CD4-positive, alpha-beta T cell treated with Interleukin-6 for 4 hours (primary cell): ENCODE measurements at regions not wholly inside any gene's neighbourhood (a gene's known extent, or its start where the extent isn't known, plus 50 kb on each side); places are given as distances from the start of the nearest gene placed in this dataset.

Experiments used
- DNase-seq: peaks from one replicate; pipeline ENCODE4 v3.0.0-alpha.2; 2020; ENCODE audit warnings: mixed read lengths

- no peak for DNase-seq
Observed at GRCh38 chr6:91433660-91434534, 847.0 kb upstream of the MAP3K7 start.

GRCh38 chr6:91428953-91429560 lies 842.2 kb upstream of the MAP3K7 start:
- no peak for DNase-seq

GRCh38 chr6:91428296-91428695 lies 841.4 kb upstream of the MAP3K7 start:
- DNase-seq, result no peak

DNA sequence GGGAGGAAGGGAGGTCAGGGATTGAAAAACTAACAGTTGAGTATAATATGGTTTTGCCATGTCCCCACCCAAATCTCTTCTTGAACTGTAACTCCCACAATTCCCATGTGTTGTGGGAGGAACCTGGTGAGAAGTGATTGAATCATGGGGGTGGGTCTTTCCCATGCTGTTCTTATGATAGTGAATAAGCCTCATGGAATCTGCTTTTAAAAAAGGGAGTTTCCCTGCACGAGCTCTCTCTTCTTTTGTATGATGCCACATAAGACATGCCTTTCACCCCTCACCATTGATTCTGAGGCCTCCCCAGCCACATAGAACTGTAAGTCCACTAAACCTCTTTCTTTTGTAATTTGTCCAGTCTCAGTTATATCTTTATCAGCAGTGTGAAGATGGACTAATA lies 833.4 kb upstream of the MAP3K7 start:
- no peak for DNase-seq

- DNase-seq, result no peak
Observed at GRCh38 chr6:91415031-91415605, 828.2 kb upstream of the MAP3K7 start.

GRCh38 chr6:91412532-91412931 lies 825.7 kb upstream of the MAP3K7 start:
- DNase-seq, result no peak

- DNase-seq, result no peak
Observed at GRCh38 chr6:91407706-91408105, 820.8 kb upstream of the MAP3K7 start.

GRCh38 chr6:91392951-91393350 lies 806.1 kb upstream of the MAP3K7 start:
- DNase-seq, result no peak

DNA sequence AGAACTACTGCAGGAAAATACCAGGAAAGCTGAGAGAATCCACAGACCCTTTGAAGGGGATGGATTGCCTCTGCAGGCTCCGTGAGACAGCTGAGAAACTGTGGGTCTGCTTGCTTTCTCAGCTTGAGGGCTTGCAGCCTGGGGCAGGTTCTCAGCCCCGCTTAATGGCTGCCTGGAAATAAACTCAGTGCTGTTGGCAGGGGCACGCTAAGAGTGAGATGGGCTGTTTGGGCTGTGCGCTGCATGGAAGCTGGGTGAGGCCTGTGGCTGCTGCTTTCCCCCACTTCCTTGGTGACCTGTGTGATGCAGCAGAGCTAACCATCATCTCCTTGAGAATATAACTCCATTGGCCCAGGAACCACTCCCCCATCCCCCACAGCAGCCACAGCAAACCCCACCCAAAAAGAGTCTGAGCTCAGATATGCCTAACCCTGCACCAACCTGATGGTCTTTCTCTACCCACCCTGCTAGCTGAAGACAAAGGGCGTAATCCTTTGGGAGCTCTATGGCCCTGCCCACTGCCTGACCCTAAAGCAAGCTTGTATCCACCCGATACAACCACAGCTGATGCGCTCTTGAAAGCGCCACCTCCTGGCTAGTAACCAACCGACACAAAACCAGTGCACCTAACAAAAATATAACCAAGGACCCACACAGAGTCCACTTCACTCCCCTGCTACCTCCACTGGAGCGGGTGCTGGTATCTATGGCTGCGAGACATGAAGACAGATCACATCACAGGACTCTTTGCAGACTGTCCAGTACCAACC lies 800.6 kb upstream of the MAP3K7 start:
- no peak for DNase-seq

DNA sequence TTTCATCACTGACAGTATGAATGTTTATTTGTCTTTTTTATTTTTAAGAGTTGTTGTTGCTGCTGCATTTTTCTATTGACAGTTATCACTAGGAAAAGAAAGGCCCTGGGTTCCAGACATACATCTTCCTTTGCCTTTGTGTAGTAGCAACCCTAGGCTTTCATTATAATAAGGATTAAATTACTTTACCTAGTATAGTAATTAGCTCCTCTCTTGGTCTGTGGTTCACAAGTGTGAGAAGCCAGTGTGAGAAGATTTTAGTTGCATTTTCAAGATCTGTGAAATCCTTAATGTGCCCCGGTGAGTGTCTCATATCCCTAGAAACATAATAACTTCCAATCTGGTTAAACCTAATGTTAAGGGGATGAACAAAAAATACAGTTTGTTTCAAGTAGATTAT lies 799.3 kb upstream of the MAP3K7 start:
- DNase-seq, result no peak

DNA sequence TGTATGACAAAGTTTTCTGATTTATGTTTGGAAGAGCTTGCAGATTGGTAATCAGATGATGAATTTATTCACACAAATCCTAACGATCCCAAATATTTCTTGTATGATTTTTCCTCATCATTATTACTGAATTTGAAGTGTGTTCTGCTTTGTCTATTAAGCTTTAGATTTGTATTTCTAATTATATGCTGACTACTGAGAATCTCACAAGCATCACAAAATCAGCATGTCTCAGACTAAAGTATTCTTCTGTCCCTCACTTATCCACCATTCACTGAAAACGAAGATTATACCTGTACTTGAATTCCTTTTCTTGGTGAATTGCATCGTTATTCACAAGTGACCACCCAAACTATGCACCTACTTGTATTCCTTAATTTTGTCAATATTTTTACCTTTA lies 796.3 kb upstream of the MAP3K7 start:
- no peak for DNase-seq

DNA sequence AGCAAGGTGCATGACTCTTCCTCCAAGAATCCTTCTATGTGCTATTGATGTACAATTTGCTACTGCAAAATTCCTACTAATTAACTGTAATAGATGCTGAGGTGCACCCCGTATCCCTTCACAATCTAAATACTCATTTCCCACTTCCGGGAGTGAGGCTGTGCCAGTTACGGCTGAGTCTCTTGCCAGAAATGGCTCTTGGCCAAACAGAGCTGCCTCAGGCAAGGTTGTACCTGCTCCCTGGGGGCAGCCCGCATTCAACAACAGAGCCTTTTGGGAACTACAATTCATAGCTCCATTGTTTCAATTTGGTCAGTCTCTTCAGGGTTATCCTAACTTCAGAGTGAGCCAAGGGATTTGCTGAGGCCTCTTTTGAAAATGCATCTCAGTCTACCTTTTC lies 789.8 kb upstream of the MAP3K7 start:
- no peak for DNase-seq

GRCh38 chr6:91366781-91367180 lies 779.9 kb upstream of the MAP3K7 start:
- no peak for DNase-seq

DNA sequence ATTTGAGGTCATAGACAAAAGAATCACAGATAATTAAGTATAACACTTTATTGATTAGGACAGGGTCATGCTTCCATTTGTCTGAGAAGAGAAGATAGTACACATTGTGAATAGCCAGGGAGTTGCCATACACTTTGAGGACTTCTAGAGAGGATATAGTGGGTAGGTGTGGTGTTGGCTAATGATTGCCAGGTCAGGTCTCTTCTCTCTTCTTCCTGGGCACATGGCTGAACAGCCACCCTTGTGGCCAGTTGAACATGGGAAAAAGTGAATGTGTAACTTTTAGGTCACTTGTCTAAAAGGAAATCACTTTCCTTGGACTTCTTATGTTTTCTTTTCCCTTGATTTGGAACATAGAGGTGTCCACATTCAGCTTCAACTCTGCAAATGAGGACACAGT lies 772.1 kb upstream of the MAP3K7 start:
- no peak for DNase-seq

DNA sequence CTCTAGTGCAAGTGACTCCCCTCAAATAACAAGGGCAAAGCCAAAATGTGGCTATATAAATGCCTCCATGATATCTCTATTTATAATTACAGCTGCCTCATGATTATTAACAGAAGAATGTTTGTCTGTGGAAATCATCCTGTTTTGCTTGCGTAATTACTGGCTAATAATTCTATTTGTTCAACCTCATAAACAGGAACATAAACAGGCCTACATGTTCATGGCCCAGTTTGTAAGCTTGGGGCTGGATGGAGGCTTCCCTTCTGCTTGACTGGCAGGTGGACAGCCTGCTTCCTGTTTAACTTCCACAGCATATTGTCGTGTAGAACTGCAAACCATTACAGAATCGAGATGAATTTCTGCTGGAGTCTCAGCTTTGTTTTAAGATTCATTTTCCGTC lies 766.0 kb upstream of the MAP3K7 start:
- DNase-seq, result no peak

GRCh38 chr6:91352321-91352720 lies 765.4 kb upstream of the MAP3K7 start:
- no peak for DNase-seq

DNA sequence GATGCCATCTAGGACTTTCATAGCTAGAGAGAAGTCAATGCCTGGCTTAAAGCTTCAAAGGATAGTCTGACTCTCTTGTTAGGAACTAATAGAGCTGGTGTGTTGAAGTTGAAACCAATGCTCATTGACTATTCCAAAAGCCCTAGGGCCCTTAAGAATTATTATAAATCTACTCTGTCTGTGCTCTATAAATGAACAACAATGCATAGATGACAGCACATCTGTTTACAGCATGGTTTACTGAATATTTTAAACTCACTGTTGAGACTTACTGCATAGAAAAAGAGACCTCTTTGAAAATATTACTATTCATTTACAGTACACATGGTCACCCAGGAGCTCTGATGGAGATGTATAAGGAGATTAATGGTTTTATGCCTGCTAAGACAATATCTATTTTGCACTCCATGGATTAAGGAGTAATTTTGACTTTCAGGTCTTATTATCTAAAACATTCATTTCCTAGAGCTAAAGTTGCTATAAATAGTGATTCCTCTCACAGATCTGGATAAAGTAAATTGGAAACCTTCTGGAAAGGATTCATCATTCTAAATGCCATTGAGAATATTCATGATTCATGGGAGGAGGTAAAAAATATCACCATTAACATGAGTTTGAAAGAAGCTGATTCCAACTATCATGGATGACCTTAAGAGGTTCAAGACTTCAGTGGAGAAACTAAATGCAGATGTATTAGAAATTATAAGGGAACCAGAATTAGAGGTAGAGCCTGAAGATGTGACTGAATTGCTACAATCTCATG lies 763.5 kb upstream of the MAP3K7 start:
- DNase-seq, result no peak

- DNase-seq, result no peak
Observed at GRCh38 chr6:91341473-91341872, 754.6 kb upstream of the MAP3K7 start.

- DNase-seq, result no peak
Observed at GRCh38 chr6:91340896-91341395, 754.1 kb upstream of the MAP3K7 start.

DNA sequence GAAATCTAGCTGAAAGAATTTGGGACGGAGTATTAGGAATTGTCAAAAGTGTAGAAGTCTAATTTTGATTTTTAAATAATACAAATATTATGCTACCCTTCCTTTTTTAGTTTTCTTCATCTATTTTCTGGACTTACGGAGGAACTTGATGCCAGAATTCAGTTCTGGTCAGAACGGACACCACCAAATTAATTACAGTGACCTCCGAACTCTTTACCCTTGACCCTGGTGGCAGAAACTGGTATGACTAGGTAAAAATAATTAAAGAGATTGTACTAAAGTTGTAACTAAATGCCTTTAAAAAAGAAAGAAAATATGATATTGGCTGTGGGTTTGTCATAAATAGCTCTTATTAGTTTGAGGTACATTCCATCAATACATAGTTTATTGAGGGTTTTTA lies 751.1 kb upstream of the MAP3K7 start:
- no peak for DNase-seq

DNA sequence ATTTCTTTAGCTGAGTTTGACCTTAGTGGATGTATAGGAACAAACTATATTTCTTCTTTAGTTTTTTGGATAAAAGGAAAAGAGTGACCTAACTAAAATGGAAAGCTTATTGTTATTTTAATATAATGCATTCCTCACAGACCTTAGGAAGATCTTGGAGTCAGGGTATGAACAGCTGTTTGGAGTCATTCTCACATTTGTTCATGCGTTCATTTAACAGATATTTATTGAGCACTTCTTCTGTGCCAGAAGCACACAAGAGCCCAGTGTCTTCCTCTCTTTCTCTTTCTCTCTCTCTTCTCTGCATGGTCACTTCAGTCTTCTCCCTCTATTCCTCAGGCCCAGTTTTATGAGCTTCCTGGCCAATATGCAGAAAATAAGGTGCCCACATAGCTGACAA lies 744.0 kb upstream of the MAP3K7 start:
- DNase-seq, result no peak

DNA sequence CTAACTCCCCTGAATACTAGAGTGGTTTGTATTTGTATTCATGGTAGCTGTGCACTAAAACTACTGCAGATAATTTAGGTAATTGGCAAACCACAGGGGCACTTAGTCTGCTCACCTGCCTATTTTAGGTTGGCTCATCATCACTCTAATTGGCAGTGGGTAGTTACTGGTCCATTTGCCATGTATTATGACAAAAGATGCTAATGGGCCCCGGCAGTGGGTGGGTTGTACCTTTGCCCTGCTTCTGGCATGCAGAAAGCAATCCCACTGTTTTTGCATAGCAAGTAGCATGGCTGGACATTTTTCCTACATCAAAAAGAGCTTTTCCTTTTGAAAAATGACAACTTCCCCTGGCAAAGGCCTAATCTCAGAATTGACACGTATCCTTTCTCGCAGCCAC lies 741.4 kb upstream of the MAP3K7 start:
- DNase-seq, result no peak

DNA sequence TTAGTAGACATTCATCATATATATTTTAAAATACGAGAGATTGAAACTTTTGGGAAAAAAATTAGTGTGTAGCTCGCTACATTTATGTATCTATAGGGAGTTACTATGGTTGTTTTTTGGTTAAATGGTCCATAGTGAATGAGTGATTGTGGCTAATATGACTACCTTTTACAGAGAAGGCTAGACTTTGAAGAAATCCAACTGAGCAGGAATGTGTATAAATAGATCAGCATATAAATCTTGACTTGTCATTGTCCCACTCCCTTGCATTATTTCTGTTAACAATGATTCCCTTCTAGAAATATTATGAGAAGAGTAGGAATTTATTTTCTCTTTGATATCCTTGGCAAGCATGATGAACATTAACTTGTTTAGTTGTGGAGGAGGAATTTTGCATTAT lies 737.8 kb upstream of the MAP3K7 start:
- DNase-seq, result no peak
